ENCODE measurements at regions not wholly inside any gene's neighbourhood (a gene's known extent, or its start where the extent isn't known, plus 50 kb on each side); places are given as distances from the start of the nearest gene placed in this dataset.

- TF ChIP-seq CTCF (IDR thresholded peaks at IDR 0.05; ENCODE audit: control extremely low read depth, extremely low read depth, low read depth, missing control alignments), result no peak
- POLR2A ChIA-PET, result no interaction called here
- DNase-seq (ENCODE audit: extremely low spot score), result no peak
- CTCF ChIA-PET, result no interaction called here
These were observed 423.8 kb upstream of the SMARCA2 start for GRCh38 chr9:1591310-1591709.

- POLR2A ChIA-PET, result no interaction called here
- TF ChIP-seq CTCF (IDR thresholded peaks at IDR 0.05; ENCODE audit: control extremely low read depth, extremely low read depth, low read depth, missing control alignments), result no peak
- no peak for DNase-seq (ENCODE audit: extremely low spot score)
- CTCF ChIA-PET, result no interaction called here
These were observed 416.9 kb upstream of the SMARCA2 start for GRCh38 chr9:1598270-1598669.

- POLR2A ChIA-PET, result no interaction called here
- no peak for DNase-seq (ENCODE audit: extremely low spot score)
- TF ChIP-seq CTCF (IDR thresholded peaks at IDR 0.05; ENCODE audit: control extremely low read depth, extremely low read depth, low read depth, missing control alignments), result no peak
- CTCF ChIA-PET, result no interaction called here
These were observed 415.2 kb upstream of the SMARCA2 start for GRCh38 chr9:1599961-1600360.

GRCh38 chr9:1604942-1605560, 410.1 kb upstream of the SMARCA2 start:
- peak; percentile 47 for DNase-seq (ENCODE audit: extremely low spot score)
- TF ChIP-seq CTCF (IDR thresholded peaks at IDR 0.05; ENCODE audit: control extremely low read depth, extremely low read depth, low read depth, missing control alignments), result peak; percentile 58
- ChIA-PET CTCF (interaction anchor here (1.0 to 2.8 kb wide), 3 partner anchors 12 to 233 kb away, joined by 5 to 6 read pairs (median 6); no protein-coding TSS in a partner anchor), POLR2A (no interaction called here)

GRCh38 chr9:1606253-1606652, 408.9 kb upstream of the SMARCA2 start:
- TF ChIP-seq CTCF (IDR thresholded peaks at IDR 0.05; ENCODE audit: control extremely low read depth, extremely low read depth, low read depth, missing control alignments), result no peak
- ChIA-PET CTCF (interaction anchor here (1.6 to 2.8 kb wide), 3 partner anchors 11 to 231 kb away, joined by 6 to 14 read pairs (median 6); no protein-coding TSS in a partner anchor), POLR2A (no interaction called here)
- no peak for DNase-seq (ENCODE audit: extremely low spot score)

GRCh38 chr9:1612886-1613285, 402.3 kb upstream of the SMARCA2 start:
- ChIA-PET POLR2A (no interaction called here), CTCF (interaction anchor here (0.8 to 1.3 kb wide), 2 partner anchors 17 to 33 kb away, joined by 3 to 4 read pairs; no protein-coding TSS in a partner anchor)
- TF ChIP-seq CTCF (IDR thresholded peaks at IDR 0.05; ENCODE audit: control extremely low read depth, extremely low read depth, low read depth, missing control alignments), result no peak
- DNase-seq (ENCODE audit: extremely low spot score), result no peak

Measured in GM10248 (cell line).